GM23338 (cell line): ENCODE measurements at regions not wholly inside any gene's neighbourhood (a gene's known extent, or its start where the extent isn't known, plus 50 kb on each side); places are given as distances from the start of the nearest gene placed in this dataset.

ENCODE experiments used
- ATAC-seq: fragments of 200-7000 bp; cut with Tn5 transposase; 3 replicates; pipeline ENCODE4 v1.9.1; 2020
- DNase-seq: peaks from one replicate; pipeline ENCODE4 v3.0.0-alpha.2; 2015; ENCODE audit warnings: low spot score
- H2AFZ ChIP-seq: fragments of 200-600 bp; sonication (generic); 2 replicates; pipeline ENCODE4 v1.8.0; 2016; ENCODE audit warnings: antibody characterized with exemption, mild to moderate bottlenecking, moderate library complexity
- H3F3A ChIP-seq: fragments of 200-600 bp; sonication (generic); replicated peaks from 2 replicates; pipeline ENCODE4 v1.8.0; 2017; ENCODE audit warnings: antibody characterized with exemption, mixed run types, low read depth
- H3K27ac ChIP-seq: fragments of 200-600 bp; sonication (generic); 2 replicates; pipeline ENCODE4 v1.6.1; 2016; ENCODE audit warnings: low read depth
- H3K27me3 ChIP-seq: fragments of 200-600 bp; sonication (generic); 2 replicates; pipeline ENCODE4 v1.8.0; 2016; ENCODE audit warnings: mild to moderate bottlenecking, mixed run types, moderate library complexity; ENCODE audit not compliant: insufficient read depth
- H3K36me3 ChIP-seq: fragments of 200-600 bp; sonication (generic); 2 replicates; pipeline ENCODE4 v1.8.0; 2016; ENCODE audit warnings: mild to moderate bottlenecking; ENCODE audit not compliant: insufficient read depth
- H3K4me1 ChIP-seq: fragments of 200-600 bp; sonication (generic); 2 replicates; pipeline ENCODE4 v1.8.0; 2016; ENCODE audit warnings: mild to moderate bottlenecking, moderate library complexity; ENCODE audit not compliant: insufficient read depth
- H3K4me2 ChIP-seq: fragments of 200-600 bp; sonication (generic); 2 replicates; pipeline ENCODE4 v1.7.1; 2017; ENCODE audit warnings: mixed run types
- H3K4me3 ChIP-seq: fragments of 200-600 bp; sonication (generic); 2 replicates; pipeline ENCODE4 v1.6.1; 2016; ENCODE audit warnings: mixed run types
- H3K79me2 ChIP-seq: fragments of 200-600 bp; sonication (generic); replicated peaks from 2 replicates; pipeline ENCODE4 v1.8.0; 2017; ENCODE audit warnings: mild to moderate bottlenecking; ENCODE audit not compliant: insufficient read depth
- H3K9me2 ChIP-seq: fragments of 200-600 bp; sonication (generic); 2 replicates; pipeline ENCODE4 v1.8.0; 2017; ENCODE audit not compliant: insufficient read depth
- H4K20me1 ChIP-seq: fragments of 200-600 bp; sonication (generic); replicated peaks from 2 replicates; pipeline ENCODE4 v1.8.0; 2017; ENCODE audit warnings: mild to moderate bottlenecking; ENCODE audit not compliant: insufficient read depth
- H3K27ac Mint-ChIP-seq: 2 replicates; pipeline ENCODE4 v1.8.0; 2020; ENCODE audit warnings: inconsistent platforms, mild to moderate bottlenecking, moderate library complexity, mixed read lengths
- H3K27me3 Mint-ChIP-seq: 3 replicates; pipeline ENCODE4 v1.8.0; 2022; ENCODE audit warnings: low read depth, mild to moderate bottlenecking, moderate library complexity, mixed read lengths, inconsistent platforms; ENCODE audit not compliant: insufficient read depth, poor library complexity
- H3K36me3 Mint-ChIP-seq: 3 replicates; pipeline ENCODE4 v1.8.0; 2021; ENCODE audit warnings: low read depth, mild to moderate bottlenecking, inconsistent platforms, moderate library complexity, mixed read lengths
- H3K4me1 Mint-ChIP-seq: 3 replicates; pipeline ENCODE4 v1.8.0; 2020; ENCODE audit warnings: mild to moderate bottlenecking, inconsistent platforms, mixed read lengths
- H3K4me3 Mint-ChIP-seq: 3 replicates; pipeline ENCODE4 v1.8.0; 2021; ENCODE audit warnings: moderate library complexity, mild to moderate bottlenecking, inconsistent platforms, mixed read lengths
- H3K9me3 Mint-ChIP-seq: 3 replicates; pipeline ENCODE4 v1.8.0; 2020; ENCODE audit warnings: moderate library complexity, mild to moderate bottlenecking, inconsistent platforms, mixed read lengths
- CREB1 ChIP-seq: fragments of 250-450 bp; sonication (Bioruptor Pico); IDR thresholded peaks from 2 replicates; pipeline ENCODE4 v1.5.0; 2020; ENCODE audit warnings: low read depth, mild to moderate bottlenecking, moderate library complexity
- EZH2 ChIP-seq: fragments of 200-600 bp; sonication (generic); IDR thresholded peaks from one replicate; pipeline ENCODE4 v1.8.0; 2017; ENCODE audit warnings: antibody characterized with exemption, mild to moderate bottlenecking, low read depth; ENCODE audit not compliant: unreplicated experiment
- EZH2phosphoT487 ChIP-seq: fragments of 200-600 bp; sonication (generic); IDR thresholded peaks from one replicate; pipeline ENCODE4 v1.8.1; 2018; ENCODE audit warnings: antibody characterized with exemption; ENCODE audit not compliant: unreplicated experiment
- JUNB ChIP-seq: IDR thresholded peaks from one replicate; pipeline ENCODE4 v1.6.1; 2016; ENCODE audit warnings: antibody characterized with exemption; ENCODE audit not compliant: unreplicated experiment
- NANOG ChIP-seq: IDR thresholded peaks from 2 replicates; pipeline ENCODE4 v1.6.1; 2016; ENCODE audit warnings: antibody characterized with exemption, borderline replicate concordance
- POLR2AphosphoS5 ChIP-seq: IDR thresholded peaks from 2 replicates; pipeline ENCODE4 v1.6.1; 2016; ENCODE audit warnings: antibody characterized with exemption, low read depth
- STAT1 ChIP-seq: IDR thresholded peaks from one replicate; pipeline ENCODE4 v1.6.1; 2016; ENCODE audit warnings: antibody characterized with exemption; ENCODE audit not compliant: unreplicated experiment
- ZNF114 ChIP-seq: fragments of 250-450 bp; sonication (Bioruptor Pico); IDR thresholded peaks from 2 replicates; pipeline ENCODE4 v1.5.0; 2020; ENCODE audit warnings: mild to moderate bottlenecking, moderate library complexity
- TF ChIP-seq, protein P1 (sequence below), 2 experiments: fragments of 200-600 bp in 1 of 2; sonication (generic) in 1 of 2; conservative IDR thresholded peaks; 2 replicates each; pipeline versions ENCODE4 v1.5.1 to v1.6.1; 2016 to 2017; ENCODE audit warnings: antibody characterized with exemption in 2 of 2, low read depth in 2 of 2, mild to moderate bottlenecking in 2 of 2, moderate library complexity in 1 of 2
- TF ChIP-seq, protein P2 (sequence below): IDR thresholded peaks from 2 replicates; pipeline ENCODE4 v1.6.1; 2016; ENCODE audit warnings: antibody characterized with exemption
- TF ChIP-seq, protein P3 (sequence below): fragments of 250-450 bp; sonication (Bioruptor Pico); IDR thresholded peaks from 2 replicates; pipeline ENCODE4 v1.5.0; 2020; ENCODE audit warnings: mild to moderate bottlenecking, moderate library complexity
- TF ChIP-seq, protein P4 (sequence below): IDR thresholded peaks from one replicate; pipeline ENCODE4 v1.6.1; 2018; ENCODE audit warnings: antibody characterized with exemption; ENCODE audit not compliant: unreplicated experiment

DNA sequence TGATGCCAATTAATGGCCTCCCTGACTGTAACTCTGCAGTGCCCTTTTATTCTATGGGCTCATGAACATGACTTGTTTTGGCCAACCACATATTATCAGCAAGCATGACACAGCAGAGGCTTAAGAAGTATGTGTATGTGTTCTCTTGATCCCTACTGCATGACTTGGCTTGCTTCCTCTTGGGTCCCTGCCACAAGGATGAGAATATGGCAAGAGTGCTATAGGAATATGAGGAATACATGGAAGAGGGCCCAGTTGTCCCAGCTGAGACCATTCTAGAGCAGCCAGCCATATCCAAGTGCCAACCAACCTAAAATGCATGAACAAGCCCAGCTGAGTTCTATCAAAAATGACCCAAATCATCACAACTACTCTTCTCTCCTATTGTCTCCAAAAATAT, 576.7 kb upstream of the PCDH9 start (continued):
- TF ChIP-seq STAT1 (no peak), ZNF114 (no peak), EZH2 (no peak)
- TF ChIP-seq, protein P1, sequence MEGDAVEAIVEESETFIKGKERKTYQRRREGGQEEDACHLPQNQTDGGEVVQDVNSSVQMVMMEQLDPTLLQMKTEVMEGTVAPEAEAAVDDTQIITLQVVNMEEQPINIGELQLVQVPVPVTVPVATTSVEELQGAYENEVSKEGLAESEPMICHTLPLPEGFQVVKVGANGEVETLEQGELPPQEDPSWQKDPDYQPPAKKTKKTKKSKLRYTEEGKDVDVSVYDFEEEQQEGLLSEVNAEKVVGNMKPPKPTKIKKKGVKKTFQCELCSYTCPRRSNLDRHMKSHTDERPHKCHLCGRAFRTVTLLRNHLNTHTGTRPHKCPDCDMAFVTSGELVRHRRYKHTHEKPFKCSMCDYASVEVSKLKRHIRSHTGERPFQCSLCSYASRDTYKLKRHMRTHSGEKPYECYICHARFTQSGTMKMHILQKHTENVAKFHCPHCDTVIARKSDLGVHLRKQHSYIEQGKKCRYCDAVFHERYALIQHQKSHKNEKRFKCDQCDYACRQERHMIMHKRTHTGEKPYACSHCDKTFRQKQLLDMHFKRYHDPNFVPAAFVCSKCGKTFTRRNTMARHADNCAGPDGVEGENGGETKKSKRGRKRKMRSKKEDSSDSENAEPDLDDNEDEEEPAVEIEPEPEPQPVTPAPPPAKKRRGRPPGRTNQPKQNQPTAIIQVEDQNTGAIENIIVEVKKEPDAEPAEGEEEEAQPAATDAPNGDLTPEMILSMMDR (conservative IDR thresholded peaks at IDR 0.05; ENCODE audit: low read depth in 2 of 2): no peak
- TF ChIP-seq, protein P2, sequence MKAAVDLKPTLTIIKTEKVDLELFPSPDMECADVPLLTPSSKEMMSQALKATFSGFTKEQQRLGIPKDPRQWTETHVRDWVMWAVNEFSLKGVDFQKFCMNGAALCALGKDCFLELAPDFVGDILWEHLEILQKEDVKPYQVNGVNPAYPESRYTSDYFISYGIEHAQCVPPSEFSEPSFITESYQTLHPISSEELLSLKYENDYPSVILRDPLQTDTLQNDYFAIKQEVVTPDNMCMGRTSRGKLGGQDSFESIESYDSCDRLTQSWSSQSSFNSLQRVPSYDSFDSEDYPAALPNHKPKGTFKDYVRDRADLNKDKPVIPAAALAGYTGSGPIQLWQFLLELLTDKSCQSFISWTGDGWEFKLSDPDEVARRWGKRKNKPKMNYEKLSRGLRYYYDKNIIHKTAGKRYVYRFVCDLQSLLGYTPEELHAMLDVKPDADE: no peak

DNA sequence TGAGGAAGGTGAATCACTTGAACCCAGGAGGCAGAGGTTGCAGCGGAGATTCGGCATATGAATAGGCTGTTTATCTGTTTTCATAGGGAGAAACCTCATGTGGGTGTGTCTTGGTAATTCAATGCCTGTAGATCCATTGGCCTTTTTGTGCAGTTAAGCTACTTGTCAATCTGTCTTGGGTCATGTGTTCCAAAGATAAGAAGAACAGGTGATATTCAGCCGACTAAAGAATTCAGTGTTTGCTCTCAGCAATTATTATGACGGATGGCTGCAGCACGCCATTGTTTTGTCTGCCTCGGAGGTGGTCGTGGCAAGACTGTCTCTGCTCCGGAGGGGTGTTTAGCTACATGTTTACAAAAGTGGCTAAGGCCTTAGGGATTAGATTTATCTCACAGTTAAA, 573.0 kb upstream of the PCDH9 start:
- DNase-seq (no peak), ATAC-seq (no peak)
- H3K4me3 Mint-ChIP-seq: no peak overlapping the region
- peaks cover 9% of the 10 kb centered on the region; the same call in 1 of the 3 replicates for H3K36me3 Mint-ChIP-seq
- no peaks in the 10 kb centered on the region for H3F3A ChIP-seq
- H3K4me1 ChIP-seq: peaks cover 9% of the 10 kb centered on the region; the same call in 1 of the 2 replicates
- peaks cover 2% of the 10 kb centered on the region; the same call in 1 of the 3 replicates for H3K4me1 Mint-ChIP-seq
- no peak overlapping the region for H2AFZ ChIP-seq
- H4K20me1 ChIP-seq: no peaks in the 10 kb centered on the region
- H3K9me3 Mint-ChIP-seq: peaks cover 6% of the 10 kb centered on the region; the same call in 2 of the 3 replicates
- H3K27me3 Mint-ChIP-seq: no peaks in the 10 kb centered on the region
- no peak overlapping the region for H3K4me3 ChIP-seq
- peaks cover 11% of the 10 kb centered on the region for H3K9me2 ChIP-seq
- H3K36me3 ChIP-seq: no peaks in the 10 kb centered on the region
- H3K79me2 ChIP-seq: no peaks in the 10 kb centered on the region
- H3K4me2 ChIP-seq: no peak overlapping the region
- H3K27ac Mint-ChIP-seq: no peak overlapping the region
- no peaks in the 10 kb centered on the region for H3K27me3 ChIP-seq
- H3K27ac ChIP-seq: no peak overlapping the region
- TF ChIP-seq NANOG (no peak), STAT1 (no peak), JUNB (no peak), POLR2AphosphoS5 (no peak), CREB1 (no peak), EZH2 (no peak), EZH2phosphoT487 (no peak)
- TF ChIP-seq, protein P3, sequence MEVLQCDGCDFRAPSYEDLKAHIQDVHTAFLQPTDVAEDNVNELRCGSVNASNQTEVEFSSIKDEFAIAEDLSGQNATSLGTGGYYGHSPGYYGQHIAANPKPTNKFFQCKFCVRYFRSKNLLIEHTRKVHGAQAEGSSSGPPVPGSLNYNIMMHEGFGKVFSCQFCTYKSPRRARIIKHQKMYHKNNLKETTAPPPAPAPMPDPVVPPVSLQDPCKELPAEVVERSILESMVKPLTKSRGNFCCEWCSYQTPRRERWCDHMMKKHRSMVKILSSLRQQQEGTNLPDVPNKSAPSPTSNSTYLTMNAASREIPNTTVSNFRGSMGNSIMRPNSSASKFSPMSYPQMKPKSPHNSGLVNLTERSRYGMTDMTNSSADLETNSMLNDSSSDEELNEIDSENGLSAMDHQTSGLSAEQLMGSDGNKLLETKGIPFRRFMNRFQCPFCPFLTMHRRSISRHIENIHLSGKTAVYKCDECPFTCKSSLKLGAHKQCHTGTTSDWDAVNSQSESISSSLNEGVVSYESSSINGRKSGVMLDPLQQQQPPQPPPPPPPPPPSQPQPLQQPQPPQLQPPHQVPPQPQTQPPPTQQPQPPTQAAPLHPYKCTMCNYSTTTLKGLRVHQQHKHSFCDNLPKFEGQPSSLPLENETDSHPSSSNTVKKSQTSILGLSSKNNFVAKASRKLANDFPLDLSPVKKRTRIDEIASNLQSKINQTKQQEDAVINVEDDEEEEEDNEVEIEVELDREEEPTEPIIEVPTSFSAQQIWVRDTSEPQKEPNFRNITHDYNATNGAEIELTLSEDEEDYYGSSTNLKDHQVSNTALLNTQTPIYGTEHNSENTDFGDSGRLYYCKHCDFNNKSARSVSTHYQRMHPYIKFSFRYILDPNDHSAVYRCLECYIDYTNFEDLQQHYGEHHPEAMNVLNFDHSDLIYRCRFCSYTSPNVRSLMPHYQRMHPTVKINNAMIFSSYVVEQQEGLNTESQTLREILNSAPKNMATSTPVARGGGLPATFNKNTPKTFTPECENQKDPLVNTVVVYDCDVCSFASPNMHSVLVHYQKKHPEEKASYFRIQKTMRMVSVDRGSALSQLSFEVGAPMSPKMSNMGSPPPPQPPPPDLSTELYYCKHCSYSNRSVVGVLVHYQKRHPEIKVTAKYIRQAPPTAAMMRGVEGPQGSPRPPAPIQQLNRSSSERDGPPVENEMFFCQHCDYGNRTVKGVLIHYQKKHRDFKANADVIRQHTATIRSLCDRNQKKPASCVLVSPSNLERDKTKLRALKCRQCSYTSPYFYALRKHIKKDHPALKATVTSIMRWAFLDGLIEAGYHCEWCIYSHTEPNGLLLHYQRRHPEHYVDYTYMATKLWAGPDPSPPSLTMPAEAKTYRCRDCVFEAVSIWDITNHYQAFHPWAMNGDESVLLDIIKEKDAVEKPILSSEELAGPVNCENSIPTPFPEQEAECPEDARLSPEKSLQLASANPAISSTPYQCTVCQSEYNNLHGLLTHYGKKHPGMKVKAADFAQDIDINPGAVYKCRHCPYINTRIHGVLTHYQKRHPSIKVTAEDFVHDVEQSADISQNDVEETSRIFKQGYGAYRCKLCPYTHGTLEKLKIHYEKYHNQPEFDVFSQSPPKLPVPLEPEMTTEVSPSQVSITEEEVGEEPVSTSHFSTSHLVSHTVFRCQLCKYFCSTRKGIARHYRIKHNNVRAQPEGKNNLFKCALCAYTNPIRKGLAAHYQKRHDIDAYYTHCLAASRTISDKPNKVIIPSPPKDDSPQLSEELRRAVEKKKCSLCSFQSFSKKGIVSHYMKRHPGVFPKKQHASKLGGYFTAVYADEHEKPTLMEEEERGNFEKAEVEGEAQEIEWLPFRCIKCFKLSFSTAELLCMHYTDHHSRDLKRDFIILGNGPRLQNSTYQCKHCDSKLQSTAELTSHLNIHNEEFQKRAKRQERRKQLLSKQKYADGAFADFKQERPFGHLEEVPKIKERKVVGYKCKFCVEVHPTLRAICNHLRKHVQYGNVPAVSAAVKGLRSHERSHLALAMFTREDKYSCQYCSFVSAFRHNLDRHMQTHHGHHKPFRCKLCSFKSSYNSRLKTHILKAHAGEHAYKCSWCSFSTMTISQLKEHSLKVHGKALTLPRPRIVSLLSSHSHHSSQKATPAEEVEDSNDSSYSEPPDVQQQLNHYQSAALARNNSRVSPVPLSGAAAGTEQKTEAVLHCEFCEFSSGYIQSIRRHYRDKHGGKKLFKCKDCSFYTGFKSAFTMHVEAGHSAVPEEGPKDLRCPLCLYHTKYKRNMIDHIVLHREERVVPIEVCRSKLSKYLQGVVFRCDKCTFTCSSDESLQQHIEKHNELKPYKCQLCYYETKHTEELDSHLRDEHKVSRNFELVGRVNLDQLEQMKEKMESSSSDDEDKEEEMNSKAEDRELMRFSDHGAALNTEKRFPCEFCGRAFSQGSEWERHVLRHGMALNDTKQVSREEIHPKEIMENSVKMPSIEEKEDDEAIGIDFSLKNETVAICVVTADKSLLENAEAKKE (CRISPR knock-in tag): no peak
- TF ChIP-seq, protein P2: no peak
- TF ChIP-seq, protein P4, sequence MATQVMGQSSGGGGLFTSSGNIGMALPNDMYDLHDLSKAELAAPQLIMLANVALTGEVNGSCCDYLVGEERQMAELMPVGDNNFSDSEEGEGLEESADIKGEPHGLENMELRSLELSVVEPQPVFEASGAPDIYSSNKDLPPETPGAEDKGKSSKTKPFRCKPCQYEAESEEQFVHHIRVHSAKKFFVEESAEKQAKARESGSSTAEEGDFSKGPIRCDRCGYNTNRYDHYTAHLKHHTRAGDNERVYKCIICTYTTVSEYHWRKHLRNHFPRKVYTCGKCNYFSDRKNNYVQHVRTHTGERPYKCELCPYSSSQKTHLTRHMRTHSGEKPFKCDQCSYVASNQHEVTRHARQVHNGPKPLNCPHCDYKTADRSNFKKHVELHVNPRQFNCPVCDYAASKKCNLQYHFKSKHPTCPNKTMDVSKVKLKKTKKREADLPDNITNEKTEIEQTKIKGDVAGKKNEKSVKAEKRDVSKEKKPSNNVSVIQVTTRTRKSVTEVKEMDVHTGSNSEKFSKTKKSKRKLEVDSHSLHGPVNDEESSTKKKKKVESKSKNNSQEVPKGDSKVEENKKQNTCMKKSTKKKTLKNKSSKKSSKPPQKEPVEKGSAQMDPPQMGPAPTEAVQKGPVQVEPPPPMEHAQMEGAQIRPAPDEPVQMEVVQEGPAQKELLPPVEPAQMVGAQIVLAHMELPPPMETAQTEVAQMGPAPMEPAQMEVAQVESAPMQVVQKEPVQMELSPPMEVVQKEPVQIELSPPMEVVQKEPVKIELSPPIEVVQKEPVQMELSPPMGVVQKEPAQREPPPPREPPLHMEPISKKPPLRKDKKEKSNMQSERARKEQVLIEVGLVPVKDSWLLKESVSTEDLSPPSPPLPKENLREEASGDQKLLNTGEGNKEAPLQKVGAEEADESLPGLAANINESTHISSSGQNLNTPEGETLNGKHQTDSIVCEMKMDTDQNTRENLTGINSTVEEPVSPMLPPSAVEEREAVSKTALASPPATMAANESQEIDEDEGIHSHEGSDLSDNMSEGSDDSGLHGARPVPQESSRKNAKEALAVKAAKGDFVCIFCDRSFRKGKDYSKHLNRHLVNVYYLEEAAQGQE: no peak
